Upper lobe of left lung (tissue), 6 donors: ENCODE measurements at regions not wholly inside any gene's neighbourhood (a gene's known extent, or its start where the extent isn't known, plus 50 kb on each side); places are given as distances from the start of the nearest gene placed in this dataset.
"Not testable (repeated sequence)": the region's sequence is repeated elsewhere in the genome, so short reads cannot be mapped to it uniquely, and the experiment has no call there.

Source experiments
- ATAC-seq, 2 donors: fragments of 200-7000 bp; cut with Tn5 transposase; one replicate each; pipeline ENCODE4 v1.9.1; 2022; ENCODE audit warnings: mild to moderate bottlenecking in 2 of 2, moderate library complexity in 2 of 2; ENCODE audit not compliant: low FRiP score in 2 of 2
- DNase-seq, 2 donors: peaks; one replicate each; pipeline ENCODE4 v3.0.0-alpha.2; 2019 to 2020
- H3K27ac ChIP-seq, 4 donors: fragments of 200-600 bp; sonication (generic); one replicate each; pipeline ENCODE4 v1.5.1; 2016 to 2019
- H3K27me3 ChIP-seq, 4 donors: fragments of 200-600 bp; sonication (generic); one replicate each; pipeline ENCODE4 v1.5.1; 2017 to 2019
- H3K36me3 ChIP-seq, 4 donors: fragments of 200-600 bp; sonication (generic); one replicate each; pipeline ENCODE4 v1.5.1; 2016 to 2019
- H3K4me1 ChIP-seq, 4 donors: fragments of 200-600 bp; sonication (generic); one replicate each; pipeline ENCODE4 v1.5.1; 2018 to 2019
- H3K4me3 ChIP-seq, 4 donors: fragments of 200-600 bp; sonication (generic); one replicate each; pipeline ENCODE4 v1.5.1; 2017 to 2019; ENCODE audit warnings: mild to moderate bottlenecking in 2 of 4, moderate library complexity in 1 of 4
- H3K9me3 ChIP-seq, 4 donors: fragments of 200-600 bp; sonication (generic); one replicate each; pipeline ENCODE4 v1.5.1; 2018 to 2019
- CTCF ChIP-seq, 6 experiments: fragments of 450-650 bp in 4 of 6; fragments of 200-600 bp in 2 of 6; sonication (generic) in 2 of 6; IDR thresholded peaks; one replicate each; pipeline ENCODE4 v1.5.1; 2016 to 2019; ENCODE audit warnings: antibody characterized with exemption in 6 of 6
- EP300 ChIP-seq, 4 donors: sonication (generic); formaldehyde crosslinking; IDR thresholded peaks; one replicate each; pipeline ENCODE4 v1.5.1; 2017; ENCODE audit warnings: antibody characterized with exemption in 4 of 4, control low read depth in 2 of 4
- POLR2A ChIP-seq, 4 donors: fragments of 450-650 bp; IDR thresholded peaks; one replicate each; pipeline ENCODE4 v1.5.1; 2016 to 2017; ENCODE audit warnings: antibody characterized with exemption in 4 of 4, mild to moderate bottlenecking in 2 of 4
- POLR2AphosphoS5 ChIP-seq, 2 donors: sonication (generic); formaldehyde crosslinking; IDR thresholded peaks; one replicate each; pipeline ENCODE4 v1.5.1; 2017; ENCODE audit warnings: antibody characterized with exemption in 2 of 2
- WGBS, 2 donors: methylation state at CpG; one replicate each; pipeline ENCODE4 v1.1.5; 2017 to 2018; 5-methylcytosine and 5-hydroxymethylcytosine counted together
- donor health status: DM: no; HTN: no; CAD: no; lungs with moderate emphysema.
- donor health status: DM: no; HTN: yes; CAD: no; lungs with severe emphysema.

DNA sequence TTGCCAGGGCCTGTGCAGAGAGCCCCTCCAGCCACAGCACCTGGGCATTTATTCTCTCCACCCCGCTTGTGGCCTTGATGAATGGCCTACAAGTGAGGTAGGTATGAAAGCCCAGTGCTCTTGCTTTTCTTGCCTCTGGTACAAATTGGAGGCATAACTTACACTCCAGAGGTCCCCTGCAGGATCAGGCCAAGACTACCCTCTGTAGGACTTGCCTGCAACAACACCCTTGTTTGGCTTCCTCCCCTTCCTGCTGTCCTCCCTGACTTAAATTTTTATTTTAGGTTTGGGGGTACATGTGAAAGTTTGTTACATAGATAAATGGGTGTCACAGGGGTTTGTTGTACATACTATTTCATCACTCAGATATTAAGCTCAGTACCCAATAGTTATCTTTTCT, 95.7 kb downstream of the CDC42EP3 start:
- no peak for ATAC-seq
- TF ChIP-seq CTCF (IDR thresholded peaks at IDR 0.05) (no peak), POLR2AphosphoS5 (IDR thresholded peaks at IDR 0.05) (no peak), EP300 (IDR thresholded peaks at IDR 0.05) (no peak), POLR2A (IDR thresholded peaks at IDR 0.05) (no peak)
- no peak overlapping the region for H3K4me3 ChIP-seq
- H3K9me3 ChIP-seq = no peaks in the 10 kb centered on the region
- WGBS, 2 donors = 93 to 100% methylated on average over 1 of the region's 1 CpG
- H3K4me1 ChIP-seq = no peaks in the 10 kb centered on the region
- no peak overlapping the region for H3K27ac ChIP-seq
- no peak for DNase-seq
- H3K27me3 ChIP-seq = no peaks in the 10 kb centered on the region
- no peaks in the 10 kb centered on the region for H3K36me3 ChIP-seq

GRCh38 chr2:37576194-37576593, 95.2 kb downstream of the CDC42EP3 start:
- H3K27ac ChIP-seq, H3K36me3 ChIP-seq, H3K4me1 ChIP-seq, H3K27me3 ChIP-seq, DNase-seq, H3K9me3 ChIP-seq, H3K4me3 ChIP-seq, ATAC-seq: not testable (repeated sequence)
- 98 to 100% methylated on average over 2 of the region's 2 CpGs for WGBS, 2 donors

DNA sequence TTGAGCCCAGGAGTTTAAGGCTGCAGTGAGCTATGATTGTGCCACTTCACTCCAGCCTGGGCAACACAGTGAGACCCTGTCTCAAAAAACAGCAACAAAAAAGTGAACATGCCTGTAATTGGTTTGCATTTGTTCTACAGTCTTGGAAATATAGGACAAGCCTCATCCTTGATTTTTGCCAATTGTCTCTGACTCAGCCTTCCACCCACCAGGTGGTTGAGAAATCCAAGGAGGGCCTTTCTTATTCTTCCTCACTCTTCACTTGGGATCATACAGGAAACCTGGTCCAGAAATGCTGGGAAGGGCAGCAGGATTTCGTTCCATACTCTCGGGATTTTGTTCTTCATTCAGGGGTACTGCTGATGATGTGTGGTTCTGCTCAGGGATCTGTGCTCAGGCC, 94.6 kb downstream of the CDC42EP3 start:
- ATAC-seq = no peak

DNA sequence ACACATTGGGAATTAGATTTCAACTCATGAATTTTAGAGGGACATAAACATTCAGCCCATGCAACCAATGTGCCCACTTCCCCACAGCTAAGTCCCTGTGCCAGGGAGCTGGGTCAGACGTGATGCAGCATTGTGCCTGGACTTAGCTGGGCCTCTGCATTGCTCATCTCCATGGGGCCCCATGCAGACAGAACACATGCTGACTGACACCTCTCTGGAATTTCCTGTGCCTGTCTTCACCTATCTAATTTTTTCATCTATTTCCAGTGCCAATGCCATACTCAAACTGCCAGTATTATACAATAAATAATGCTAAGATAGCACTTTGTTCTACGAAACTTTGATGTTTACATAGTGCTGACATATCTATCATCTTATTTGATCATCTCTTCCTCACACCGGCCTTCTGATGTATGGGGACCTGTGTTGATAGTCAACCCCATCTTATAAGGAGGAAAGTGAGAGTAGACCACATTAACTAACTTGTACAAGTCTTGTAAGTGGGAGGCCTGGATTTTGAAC, 92.2 kb downstream of the CDC42EP3 start:
- ATAC-seq (no peak), DNase-seq (no peak)
- no peak overlapping the region for H3K27ac ChIP-seq
- 86 to 95% methylated on average over 3 of the region's 3 CpGs for WGBS, 2 donors
- H3K27me3 ChIP-seq = no peaks in the 10 kb centered on the region
- no peaks in the 10 kb centered on the region for H3K9me3 ChIP-seq
- TF ChIP-seq CTCF (IDR thresholded peaks at IDR 0.05) = no peak
- H3K36me3 ChIP-seq = no peaks in the 10 kb centered on the region
- H3K4me3 ChIP-seq = no peak overlapping the region
- peaks cover 3 to 11% (median 7%) of the 10 kb centered on the region in 4 donors for H3K4me1 ChIP-seq

More for the DNA sequence above, 94.6 kb downstream of the CDC42EP3 start:
- no peaks in the 10 kb centered on the region for H3K4me1 ChIP-seq
- no peak overlapping the region for H3K27ac ChIP-seq
- H3K9me3 ChIP-seq = no peaks in the 10 kb centered on the region
- no peaks in the 10 kb centered on the region for H3K27me3 ChIP-seq
- no peaks in the 10 kb centered on the region for H3K36me3 ChIP-seq
- TF ChIP-seq EP300 (IDR thresholded peaks at IDR 0.05) (no peak), CTCF (IDR thresholded peaks at IDR 0.05) (no peak), POLR2A (IDR thresholded peaks at IDR 0.05) (no peak), POLR2AphosphoS5 (IDR thresholded peaks at IDR 0.05) (no peak)
- WGBS, 2 donors = 91 to 100% methylated on average over 2 of the region's 2 CpGs
- DNase-seq = no peak
- H3K4me3 ChIP-seq = no peak overlapping the region

DNA sequence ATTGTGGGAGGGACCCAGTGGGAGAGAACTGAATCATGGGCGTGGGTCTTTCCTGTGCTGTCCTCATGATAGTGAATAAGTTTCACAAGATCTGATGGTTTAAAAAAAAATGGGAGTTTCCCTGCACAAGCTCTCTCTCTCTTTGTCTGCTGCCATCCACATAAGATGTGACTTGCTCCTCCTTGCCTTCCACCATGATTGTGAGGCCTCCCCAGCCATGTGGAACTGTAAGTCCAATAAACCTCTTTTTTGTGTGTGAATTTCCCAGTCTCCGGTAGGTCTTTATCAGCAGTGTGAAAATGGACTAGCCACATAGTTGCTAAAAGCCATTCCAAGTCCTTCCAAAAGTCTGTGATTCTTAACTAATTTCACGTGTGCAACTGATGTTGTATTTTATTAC, 91.5 kb downstream of the CDC42EP3 start:
- H3K4me3 ChIP-seq, H3K9me3 ChIP-seq, H3K36me3 ChIP-seq, ATAC-seq, H3K27me3 ChIP-seq, DNase-seq, H3K27ac ChIP-seq: not testable (repeated sequence)
- 95 to 96% methylated on average over 3 of the region's 3 CpGs for WGBS, 2 donors
- H3K4me1 ChIP-seq = peaks cover 3 to 17% (median 12%) of the 10 kb centered on the region in 4 donors

GRCh38 chr2:37581433-37581832, 90.0 kb downstream of the CDC42EP3 start:
- no peak overlapping the region for H3K4me3 ChIP-seq
- H3K27me3 ChIP-seq = no peaks in the 10 kb centered on the region
- H3K9me3 ChIP-seq = no peaks in the 10 kb centered on the region
- TF ChIP-seq CTCF (IDR thresholded peaks at IDR 0.05) (no peak), POLR2A (IDR thresholded peaks at IDR 0.05) (no peak), POLR2AphosphoS5 (IDR thresholded peaks at IDR 0.05) (no peak), EP300 (IDR thresholded peaks at IDR 0.05) (no peak)
- H3K36me3 ChIP-seq = no peaks in the 10 kb centered on the region
- DNase-seq (no peak), ATAC-seq (no peak)
- no peak overlapping the region for H3K27ac ChIP-seq
- WGBS, 2 donors = 86 to 87% methylated on average over 5 of the region's 5 CpGs
- peaks cover 14 to 30% (median 27%) of the 10 kb centered on the region in 4 donors for H3K4me1 ChIP-seq
